Smooth muscle cell (in vitro differentiated cells): ENCODE measurements at regions not wholly inside any gene's neighbourhood (a gene's known extent, or its start where the extent isn't known, plus 50 kb on each side); places are given as distances from the start of the nearest gene placed in this dataset.
A peak's percentile ranks its signal among the peaks of the same experiment; 100 is the strongest.
"Not testable (repeated sequence)": the region's sequence is repeated elsewhere in the genome, so short reads cannot be mapped to it uniquely, and the experiment has no call there.

ENCODE experiments used
- DNase-seq: peaks from one replicate; lab custom pipeline; 2025; ENCODE audit not compliant: unreplicated experiment; lab: John Stamatoyannopoulos, UW
- H2AFZ ChIP-seq: fragments of 200-600 bp; sonication (generic); 2 replicates; pipeline ENCODE4 v1.6.0; 2016; ENCODE audit warnings: antibody characterized with exemption, low read depth, mild to moderate bottlenecking
- H3F3A ChIP-seq: fragments of 200-600 bp; sonication (generic); 2 replicates; pipeline ENCODE4 v1.6.0; 2017; ENCODE audit warnings: antibody characterized with exemption, low read depth
- H3K27ac ChIP-seq: fragments of 200-600 bp; sonication (generic); 2 replicates; pipeline ENCODE4 v1.5.1; 2016; ENCODE audit warnings: low read depth, mild to moderate bottlenecking
- H3K27me3 ChIP-seq: fragments of 200-600 bp; sonication (generic); 2 replicates; pipeline ENCODE4 v1.6.1; 2016; ENCODE audit warnings: low read depth, mild to moderate bottlenecking
- H3K36me3 ChIP-seq: fragments of 200-600 bp; sonication (generic); 2 replicates; pipeline ENCODE4 v1.5.1; 2016; ENCODE audit warnings: low read depth
- H3K4me1 ChIP-seq: fragments of 200-600 bp; sonication (generic); 2 replicates; pipeline ENCODE4 v1.5.1; 2016; ENCODE audit warnings: low read depth
- H3K4me2 ChIP-seq: fragments of 200-600 bp; sonication (generic); 2 replicates; pipeline ENCODE4 v1.6.0; 2016; ENCODE audit warnings: mild to moderate bottlenecking
- H3K4me3 ChIP-seq: fragments of 200-600 bp; sonication (generic); 2 replicates; pipeline ENCODE4 v1.5.1; 2016; ENCODE audit warnings: mild to moderate bottlenecking
- H3K79me2 ChIP-seq: fragments of 200-600 bp; sonication (generic); 2 replicates; pipeline ENCODE4 v1.6.0; 2016; ENCODE audit warnings: low read depth, mild to moderate bottlenecking
- H3K9ac ChIP-seq: fragments of 200-600 bp; sonication (generic); 2 replicates; pipeline ENCODE4 v1.6.0; 2016; ENCODE audit warnings: low read depth
- H3K9me3 ChIP-seq: fragments of 200-600 bp; sonication (generic); replicated peaks from 2 replicates; pipeline ENCODE4 v1.5.1; 2016; ENCODE audit warnings: low read depth
- H4K20me1 ChIP-seq: fragments of 200-600 bp; sonication (generic); 2 replicates; pipeline ENCODE4 v1.6.0; 2016; ENCODE audit warnings: low read depth
- CTCF ChIP-seq: fragments of 200-600 bp; sonication (generic); IDR thresholded peaks from 2 replicates; pipeline ENCODE4 v1.5.1; 2017; ENCODE audit warnings: borderline replicate concordance, mild to moderate bottlenecking, antibody characterized with exemption; ENCODE audit not compliant: insufficient read depth, poor library complexity, severe bottlenecking
- WGBS: methylation state at CpG from one replicate; pipeline ENCODE4 v1.1.7; 2016; ENCODE audit warnings: low lambda C conversion rate; 5-methylcytosine and 5-hydroxymethylcytosine counted together

- Histone ChIP-seq H4K20me1 (no peaks in the 10 kb centered on the region), H3K9me3 (no peaks in the 10 kb centered on the region), H3K27ac (peak overlapping the region; percentile 30), H3K36me3 (no peaks in the 10 kb centered on the region), H3K79me2 (no peaks in the 10 kb centered on the region), H2AFZ (no peak overlapping the region), H3K9ac (no peak overlapping the region), H3K27me3 (no peaks in the 10 kb centered on the region), H3K4me3 (no peak overlapping the region), H3K4me2 (peak overlapping the region; percentile 47), H3F3A (peaks cover 3% of the 10 kb centered on the region), H3K4me1 (no peaks in the 10 kb centered on the region)
- no peak for DNase-seq
- no peak for TF ChIP-seq CTCF
- 31% methylated on average over 3 of the region's 3 CpGs for WGBS
These were observed 381.8 kb downstream of the CPS1 start for GRCh38 chr2:210938228-210938627.

DNA sequence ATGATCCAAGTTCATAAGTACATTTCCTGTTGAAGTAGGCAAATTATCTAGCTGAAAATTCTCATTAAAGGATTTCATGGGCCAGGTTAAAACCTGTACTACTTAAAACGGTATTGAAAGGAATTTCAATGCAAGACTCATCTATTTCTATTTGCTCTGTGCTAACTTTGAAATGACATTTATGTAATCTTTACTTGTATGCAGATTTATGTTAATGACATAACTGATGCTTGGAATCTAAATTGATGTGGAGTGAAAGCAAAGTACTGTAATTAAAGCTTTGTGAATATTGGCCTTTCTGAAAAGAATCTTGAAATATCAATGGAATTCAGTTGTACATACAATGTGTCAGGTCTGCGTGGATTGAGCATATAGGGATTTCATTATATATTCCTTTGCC, 390.0 kb downstream of the CPS1 start:
- Histone ChIP-seq H3K27me3 (no peaks in the 10 kb centered on the region), H3K9me3 (no peaks in the 10 kb centered on the region), H3K9ac (no peak overlapping the region), H3K36me3 (no peaks in the 10 kb centered on the region), H4K20me1 (no peaks in the 10 kb centered on the region), H3K4me1 (no peaks in the 10 kb centered on the region), H3F3A (no peaks in the 10 kb centered on the region), H3K79me2 (no peaks in the 10 kb centered on the region), H3K27ac (no peak overlapping the region), H3K4me2 (no peak overlapping the region), H3K4me3 (no peak overlapping the region), H2AFZ (no peak overlapping the region)
- DNase-seq = no peak
- WGBS = 88% methylated on average over 2 of the region's 2 CpGs
- TF ChIP-seq CTCF = no peak

DNA sequence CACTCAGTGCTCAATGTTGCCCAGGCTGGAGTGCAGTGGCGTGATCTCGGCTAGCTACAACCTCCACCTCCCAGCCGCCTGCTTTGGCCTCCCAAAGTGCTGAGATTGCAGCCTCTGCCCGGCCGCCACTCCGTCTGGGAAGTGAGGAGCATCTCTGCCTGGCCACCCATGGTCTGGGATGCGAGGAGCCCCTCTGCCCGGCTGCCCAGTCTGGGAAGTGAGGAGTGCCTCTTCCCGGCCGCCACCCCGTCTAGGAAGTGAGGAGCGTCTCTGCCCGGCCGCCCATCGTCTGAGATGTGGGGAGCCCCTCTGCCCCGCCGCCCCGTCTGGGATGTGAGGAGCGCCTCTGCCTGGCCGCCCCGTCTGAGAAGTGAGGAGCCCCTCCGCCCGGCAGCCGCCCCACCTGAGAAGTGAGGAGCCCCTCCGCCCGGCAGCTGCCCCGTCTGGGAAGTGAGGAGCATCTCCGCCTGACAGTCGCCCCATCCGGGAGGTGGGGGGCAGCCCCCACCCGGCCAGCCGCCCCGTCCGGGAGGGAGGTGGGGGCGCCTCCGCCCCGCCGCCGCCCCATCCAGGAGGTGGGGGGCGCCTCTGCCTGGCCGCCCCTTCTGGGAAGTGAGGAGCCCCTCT, 394.1 kb downstream of the CPS1 start:
- not testable (repeated sequence) for H3F3A ChIP-seq, H3K9ac ChIP-seq, H3K4me1 ChIP-seq, H3K27me3 ChIP-seq, H3K27ac ChIP-seq, H2AFZ ChIP-seq, H3K9me3 ChIP-seq, DNase-seq, H4K20me1 ChIP-seq, H3K36me3 ChIP-seq, H3K79me2 ChIP-seq, H3K4me2 ChIP-seq, H3K4me3 ChIP-seq
- WGBS = 100% methylated on average over 6 of the region's 41 CpGs

DNA sequence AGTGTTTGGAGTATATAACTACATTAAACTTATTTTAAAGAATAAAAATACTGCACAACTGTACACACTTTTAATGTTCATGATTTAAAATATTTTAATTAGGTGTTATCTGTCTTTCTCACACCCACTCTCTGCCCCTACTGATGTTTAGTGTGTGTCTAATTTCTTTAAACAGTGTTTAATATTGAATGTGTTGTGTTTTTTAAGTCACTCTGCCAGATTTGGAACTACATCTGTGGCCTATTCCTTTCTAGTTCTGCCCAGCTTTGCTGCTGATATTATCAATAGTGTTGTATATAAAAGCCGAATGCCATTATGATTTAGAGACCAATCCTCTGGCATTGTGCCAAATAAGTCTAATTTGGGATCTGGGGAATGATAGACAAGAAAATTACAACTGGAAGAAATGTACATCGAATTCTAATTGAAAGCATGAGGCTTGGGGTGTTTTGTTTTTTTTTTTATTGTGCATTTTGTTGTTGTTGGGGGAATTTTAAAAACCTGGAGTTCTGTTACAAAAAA, 398.0 kb downstream of the CPS1 start:
- no peak for TF ChIP-seq CTCF
- H3K9ac ChIP-seq = no peak overlapping the region
- no peaks in the 10 kb centered on the region for H3K9me3 ChIP-seq
- H3K79me2 ChIP-seq = no peaks in the 10 kb centered on the region
- no peak for DNase-seq
- no peaks in the 10 kb centered on the region for H3K36me3 ChIP-seq
- no peak overlapping the region for H2AFZ ChIP-seq
- no peaks in the 10 kb centered on the region for H3F3A ChIP-seq
- no peaks in the 10 kb centered on the region for H4K20me1 ChIP-seq
- no peak overlapping the region for H3K4me3 ChIP-seq
- WGBS = 78% methylated on average over 2 of the region's 2 CpGs
- H3K4me1 ChIP-seq = no peaks in the 10 kb centered on the region
- H3K4me2 ChIP-seq = peak overlapping the region; percentile 46
- peak overlapping the region; percentile 61 for H3K27ac ChIP-seq
- no peaks in the 10 kb centered on the region for H3K27me3 ChIP-seq
